ENCODE measurements at regions not wholly inside any gene's neighbourhood (a gene's known extent, or its start where the extent isn't known, plus 50 kb on each side); places are given as distances from the start of the nearest gene placed in this dataset.

DNA sequence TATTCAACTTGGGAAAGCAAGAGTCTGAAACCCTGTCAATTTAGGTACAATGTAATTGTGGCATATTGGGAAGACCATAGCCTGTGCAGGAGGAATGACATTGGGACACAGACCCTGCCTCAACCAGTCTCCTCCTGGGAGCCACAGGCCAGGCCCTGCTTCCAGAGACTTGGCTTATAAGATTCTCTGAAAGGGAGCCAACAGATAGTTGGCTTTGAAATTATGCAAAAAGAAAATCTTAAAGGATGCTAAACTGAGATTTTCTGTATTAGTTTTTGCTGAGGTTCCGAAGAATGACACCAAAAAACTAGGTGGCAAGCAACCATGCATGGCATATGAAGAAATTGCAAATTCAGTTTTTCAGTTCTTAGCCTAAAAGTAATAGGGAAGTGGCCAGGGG is 76.4 kb upstream of the CYRIA start:
- CTCF ChIA-PET = no interaction called here
- intact Hi-C loops (cut with DNase I, micrococcal nuclease) = no loop called here
- no peaks in the 10 kb centered on the region for H3K9me3 ChIP-seq (ENCODE audit: control insufficient read depth in 1 of 2, insufficient read depth in 1 of 2, low read length in 2 of 2)
- no peak overlapping the region for H3K4me3 Mint-ChIP-seq
- no peaks in the 10 kb centered on the region for H3K36me3 Mint-ChIP-seq (ENCODE audit: low read depth)
- TF ChIP-seq, protein P1, sequence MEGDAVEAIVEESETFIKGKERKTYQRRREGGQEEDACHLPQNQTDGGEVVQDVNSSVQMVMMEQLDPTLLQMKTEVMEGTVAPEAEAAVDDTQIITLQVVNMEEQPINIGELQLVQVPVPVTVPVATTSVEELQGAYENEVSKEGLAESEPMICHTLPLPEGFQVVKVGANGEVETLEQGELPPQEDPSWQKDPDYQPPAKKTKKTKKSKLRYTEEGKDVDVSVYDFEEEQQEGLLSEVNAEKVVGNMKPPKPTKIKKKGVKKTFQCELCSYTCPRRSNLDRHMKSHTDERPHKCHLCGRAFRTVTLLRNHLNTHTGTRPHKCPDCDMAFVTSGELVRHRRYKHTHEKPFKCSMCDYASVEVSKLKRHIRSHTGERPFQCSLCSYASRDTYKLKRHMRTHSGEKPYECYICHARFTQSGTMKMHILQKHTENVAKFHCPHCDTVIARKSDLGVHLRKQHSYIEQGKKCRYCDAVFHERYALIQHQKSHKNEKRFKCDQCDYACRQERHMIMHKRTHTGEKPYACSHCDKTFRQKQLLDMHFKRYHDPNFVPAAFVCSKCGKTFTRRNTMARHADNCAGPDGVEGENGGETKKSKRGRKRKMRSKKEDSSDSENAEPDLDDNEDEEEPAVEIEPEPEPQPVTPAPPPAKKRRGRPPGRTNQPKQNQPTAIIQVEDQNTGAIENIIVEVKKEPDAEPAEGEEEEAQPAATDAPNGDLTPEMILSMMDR (IDR thresholded peaks at IDR 0.05) = no peak
- no peak overlapping the region for H3K27ac Mint-ChIP-seq
- H3K9me3 Mint-ChIP-seq = no peaks in the 10 kb centered on the region
- peaks cover 15% of the 10 kb centered on the region for H3K27me3 Mint-ChIP-seq
- POLR2A ChIA-PET = no interaction called here
- H3K36me3 ChIP-seq (ENCODE audit: insufficient read depth, low read length) = no peaks in the 10 kb centered on the region
- H3K4me3 ChIP-seq (ENCODE audit: low read length) = no peak overlapping the region
- DNase-seq (no peak), ATAC-seq (ENCODE audit: poor library complexity) (no peak)
- peaks cover 0 to 2% of the 10 kb centered on the region in 2 experiments for H3K27me3 ChIP-seq (ENCODE audit: control insufficient read depth in 1 of 2, insufficient read depth in 2 of 2, low read length in 2 of 2)
- H3K27ac ChIP-seq (ENCODE audit: low read depth in 1 of 2, low read length in 2 of 2) = no peak overlapping the region
- H3K4me1 Mint-ChIP-seq (ENCODE audit: low read depth) = no peaks in the 10 kb centered on the region
- H3K4me1 ChIP-seq (ENCODE audit: insufficient read depth, low read length) = no peaks in the 10 kb centered on the region

DNA sequence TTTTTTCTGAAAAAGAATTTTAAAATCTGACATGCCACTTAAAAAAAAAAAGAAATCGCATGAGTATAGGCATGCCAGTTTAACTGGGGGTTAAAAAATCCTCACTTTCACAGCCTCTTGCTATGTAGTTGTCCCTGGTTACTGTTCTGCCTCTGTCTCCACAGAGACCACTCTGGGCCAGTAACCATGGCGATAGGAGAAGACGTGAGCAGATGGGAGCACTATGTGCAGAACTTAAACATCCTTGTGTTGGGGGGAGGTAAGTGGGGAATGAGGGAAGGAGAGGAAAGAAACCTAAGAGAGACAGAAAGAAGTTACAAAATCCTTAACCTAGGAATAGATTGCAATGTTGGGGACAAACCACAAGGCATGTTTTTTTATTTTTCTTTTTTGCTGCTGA is 75.9 kb upstream of the CYRIA start:
- Histone ChIP-seq H3K36me3 (ENCODE audit: insufficient read depth, low read length) (no peaks in the 10 kb centered on the region), H3K9me3 (ENCODE audit: control insufficient read depth in 1 of 2, insufficient read depth in 1 of 2, low read length in 2 of 2) (no peaks in the 10 kb centered on the region), H3K4me3 (ENCODE audit: low read length) (no peak overlapping the region), H3K4me1 (ENCODE audit: insufficient read depth, low read length) (no peaks in the 10 kb centered on the region), H3K27me3 (ENCODE audit: control insufficient read depth in 1 of 2, insufficient read depth in 2 of 2, low read length in 2 of 2) (peaks cover 0 to 2% of the 10 kb centered on the region in 2 experiments), H3K27ac (ENCODE audit: low read depth in 1 of 2, low read length in 2 of 2) (no peak overlapping the region)
- Mint-ChIP-seq H3K27ac (no peak overlapping the region), H3K4me3 (no peak overlapping the region), H3K9me3 (no peaks in the 10 kb centered on the region), H3K36me3 (ENCODE audit: low read depth) (no peaks in the 10 kb centered on the region), H3K4me1 (ENCODE audit: low read depth) (no peaks in the 10 kb centered on the region), H3K27me3 (peaks cover 14% of the 10 kb centered on the region)
- DNase-seq (no peak), ATAC-seq (ENCODE audit: poor library complexity) (no peak)
- intact Hi-C loops (cut with DNase I, micrococcal nuclease) = no loop called here
- POLR2A ChIA-PET = no interaction called here
- TF ChIP-seq, protein P1 (IDR thresholded peaks at IDR 0.05) = no peak
- CTCF ChIA-PET = no interaction called here

DNA sequence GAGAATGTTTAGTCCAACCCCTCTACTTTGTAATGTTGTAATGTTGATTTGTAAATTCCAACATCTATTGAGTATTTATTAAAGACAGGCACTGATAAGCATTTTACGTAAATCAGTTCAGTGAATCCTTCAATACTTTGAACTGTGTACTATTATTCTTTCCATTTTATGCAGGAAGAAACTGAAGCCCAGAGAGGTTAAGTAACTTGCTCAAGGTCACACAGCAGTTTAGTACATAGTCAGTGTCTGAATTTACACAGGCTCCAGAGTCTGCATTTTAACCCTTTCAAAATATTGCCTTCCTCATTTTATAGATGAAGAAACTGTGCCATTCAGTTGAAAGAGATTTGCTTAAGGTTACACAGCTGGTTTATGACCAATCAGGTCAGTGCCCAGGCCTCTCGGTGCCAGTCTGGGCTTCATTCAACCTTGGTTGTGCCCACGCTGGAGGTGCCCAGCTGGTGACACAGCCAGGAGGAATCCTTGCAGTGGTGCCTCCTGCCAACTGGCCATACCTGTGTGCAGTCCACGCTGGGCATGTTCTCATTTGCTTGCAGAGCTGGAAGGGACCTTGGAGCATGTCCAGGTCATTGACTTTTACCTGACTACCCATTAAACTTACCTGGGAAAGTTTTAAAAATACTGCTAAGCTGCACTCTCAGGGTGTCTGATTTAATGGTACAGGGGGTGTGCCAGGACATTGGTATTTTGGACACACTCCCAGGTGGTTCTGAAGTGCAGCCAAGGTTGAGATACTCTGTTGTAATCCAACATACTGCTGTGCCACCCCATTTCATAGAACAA is 74.3 kb upstream of the CYRIA start:
- no peaks in the 10 kb centered on the region for H3K9me3 ChIP-seq (ENCODE audit: control insufficient read depth in 1 of 2, insufficient read depth in 1 of 2, low read length in 2 of 2)
- TF ChIP-seq, protein P1 (IDR thresholded peaks at IDR 0.05) = no peak
- no peak overlapping the region for H3K27ac ChIP-seq (ENCODE audit: low read depth in 1 of 2, low read length in 2 of 2)
- ChIA-PET POLR2A (no interaction called here), CTCF (no interaction called here)
- DNase-seq (no peak), ATAC-seq (ENCODE audit: poor library complexity) (no peak)
- H3K9me3 Mint-ChIP-seq = no peaks in the 10 kb centered on the region
- H3K27ac Mint-ChIP-seq = no peak overlapping the region
- H3K36me3 Mint-ChIP-seq (ENCODE audit: low read depth) = no peaks in the 10 kb centered on the region
- no peaks in the 10 kb centered on the region for H3K4me1 Mint-ChIP-seq (ENCODE audit: low read depth)
- peaks cover 0 to 2% of the 10 kb centered on the region in 2 experiments for H3K27me3 ChIP-seq (ENCODE audit: control insufficient read depth in 1 of 2, insufficient read depth in 2 of 2, low read length in 2 of 2)
- intact Hi-C loops (cut with DNase I, micrococcal nuclease) = no loop called here
- H3K4me1 ChIP-seq (ENCODE audit: insufficient read depth, low read length) = no peaks in the 10 kb centered on the region
- no peak overlapping the region for H3K4me3 ChIP-seq (ENCODE audit: low read length)
- H3K4me3 Mint-ChIP-seq = no peak overlapping the region
- H3K36me3 ChIP-seq (ENCODE audit: insufficient read depth, low read length) = no peaks in the 10 kb centered on the region
- H3K27me3 Mint-ChIP-seq = peaks cover 19% of the 10 kb centered on the region
